ENCODE measurements at regions not wholly inside any gene's neighbourhood (a gene's known extent, or its start where the extent isn't known, plus 50 kb on each side); places are given as distances from the start of the nearest gene placed in this dataset.

DNA sequence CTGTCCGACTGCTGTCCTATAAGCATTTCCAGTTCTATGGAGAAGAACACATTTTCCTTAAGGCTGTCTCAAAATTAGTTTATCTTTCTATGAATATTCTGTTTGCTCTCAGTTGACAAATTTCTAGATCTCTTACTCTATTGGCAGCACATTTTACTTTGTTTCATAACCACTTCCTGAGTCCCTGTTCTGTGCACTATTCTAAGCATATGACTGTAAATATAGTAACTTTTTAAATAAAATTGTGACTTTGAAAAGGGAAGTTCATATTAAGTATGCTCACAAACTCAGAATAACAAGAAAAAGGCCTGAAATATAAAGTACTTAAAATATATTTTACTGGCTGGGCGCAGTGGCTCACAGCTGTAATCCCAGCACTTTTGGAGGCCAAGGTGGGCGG lies 56.5 kb upstream of the HTR2A start:
- ChIA-PET CTCF (no interaction called here), POLR2A (no interaction called here)
- Histone ChIP-seq H3K27ac (ENCODE audit: low read depth, low read length) (no peak overlapping the region), H3K9me3 (ENCODE audit: control insufficient read depth, insufficient read depth, low read length) (no peaks in the 10 kb centered on the region), H3K27me3 (ENCODE audit: control insufficient read depth, insufficient read depth, low read length) (no peaks in the 10 kb centered on the region), H3K4me3 (ENCODE audit: low read depth, low read length) (no peak overlapping the region)
- no peak for TF ChIP-seq CTCF (IDR thresholded peaks at IDR 0.05; ENCODE audit: low read depth, low read length)
- DNase-seq (ENCODE audit: low read depth, low spot score): no peak

DNA sequence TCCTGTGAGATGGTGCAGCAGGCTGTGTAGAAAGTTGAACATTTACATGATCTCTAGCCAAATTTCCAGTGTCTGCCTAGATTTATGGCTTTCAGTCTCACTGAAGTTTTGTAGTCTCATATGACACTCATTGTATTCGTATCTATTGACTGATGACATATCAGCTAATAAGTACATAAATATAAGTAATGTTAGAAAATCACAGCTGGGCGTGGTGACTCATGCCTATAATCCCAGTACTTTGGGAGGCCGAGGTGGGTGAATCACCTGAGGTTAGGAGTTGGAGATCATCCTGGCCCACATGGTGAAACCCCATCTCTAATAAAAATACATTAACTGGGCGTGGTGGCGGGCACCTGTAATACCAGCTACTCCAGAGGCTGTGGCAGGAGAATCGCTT lies 54.7 kb upstream of the HTR2A start:
- Histone ChIP-seq H3K9me3 (ENCODE audit: control insufficient read depth, insufficient read depth, low read length) (no peaks in the 10 kb centered on the region), H3K27ac (ENCODE audit: low read depth, low read length) (no peak overlapping the region), H3K4me3 (ENCODE audit: low read depth, low read length) (no peak overlapping the region), H3K27me3 (ENCODE audit: control insufficient read depth, insufficient read depth, low read length) (no peaks in the 10 kb centered on the region)
- no peak for DNase-seq (ENCODE audit: low read depth, low spot score)
- CTCF ChIA-PET: interaction anchor here (0.7 to 1.3 kb wide), 2 partner anchors 57 to 342 kb away, joined by 3 to 7 read pairs; no protein-coding TSS in a partner anchor
- POLR2A ChIA-PET: no interaction called here
- no peak for TF ChIP-seq CTCF (IDR thresholded peaks at IDR 0.05; ENCODE audit: low read depth, low read length)

- no peaks in the 10 kb centered on the region for H3K9me3 ChIP-seq (ENCODE audit: control insufficient read depth, insufficient read depth, low read length)
- POLR2A ChIA-PET: no interaction called here
- TF ChIP-seq CTCF (IDR thresholded peaks at IDR 0.05; ENCODE audit: low read depth, low read length): no peak
- no peak overlapping the region for H3K4me3 ChIP-seq (ENCODE audit: low read depth, low read length)
- no peak for DNase-seq (ENCODE audit: low read depth, low spot score)
- H3K27ac ChIP-seq (ENCODE audit: low read depth, low read length): no peak overlapping the region
- H3K27me3 ChIP-seq (ENCODE audit: control insufficient read depth, insufficient read depth, low read length): no peaks in the 10 kb centered on the region
- CTCF ChIA-PET: interaction anchor here (1.7 kb wide), 1 partner anchor 55 kb away, joined by 6 read pairs; no protein-coding TSS in a partner anchor
Measured at GRCh38 chr13:46949211-46949610, 52.4 kb upstream of the HTR2A start.

- no peak for TF ChIP-seq CTCF (IDR thresholded peaks at IDR 0.05; ENCODE audit: low read depth, low read length)
- Histone ChIP-seq H3K27me3 (ENCODE audit: control insufficient read depth, insufficient read depth, low read length) (no peaks in the 10 kb centered on the region), H3K27ac (ENCODE audit: low read depth, low read length) (no peak overlapping the region), H3K4me3 (ENCODE audit: low read depth, low read length) (no peak overlapping the region), H3K9me3 (ENCODE audit: control insufficient read depth, insufficient read depth, low read length) (no peaks in the 10 kb centered on the region)
- ChIA-PET POLR2A (no interaction called here), CTCF (interaction anchor here (1.7 kb wide), 1 partner anchor 54 kb away, joined by 6 read pairs; no protein-coding TSS in a partner anchor)
- DNase-seq (ENCODE audit: low read depth, low spot score): no peak
Measured at GRCh38 chr13:46948338-46948737, 51.5 kb upstream of the HTR2A start.

DNA sequence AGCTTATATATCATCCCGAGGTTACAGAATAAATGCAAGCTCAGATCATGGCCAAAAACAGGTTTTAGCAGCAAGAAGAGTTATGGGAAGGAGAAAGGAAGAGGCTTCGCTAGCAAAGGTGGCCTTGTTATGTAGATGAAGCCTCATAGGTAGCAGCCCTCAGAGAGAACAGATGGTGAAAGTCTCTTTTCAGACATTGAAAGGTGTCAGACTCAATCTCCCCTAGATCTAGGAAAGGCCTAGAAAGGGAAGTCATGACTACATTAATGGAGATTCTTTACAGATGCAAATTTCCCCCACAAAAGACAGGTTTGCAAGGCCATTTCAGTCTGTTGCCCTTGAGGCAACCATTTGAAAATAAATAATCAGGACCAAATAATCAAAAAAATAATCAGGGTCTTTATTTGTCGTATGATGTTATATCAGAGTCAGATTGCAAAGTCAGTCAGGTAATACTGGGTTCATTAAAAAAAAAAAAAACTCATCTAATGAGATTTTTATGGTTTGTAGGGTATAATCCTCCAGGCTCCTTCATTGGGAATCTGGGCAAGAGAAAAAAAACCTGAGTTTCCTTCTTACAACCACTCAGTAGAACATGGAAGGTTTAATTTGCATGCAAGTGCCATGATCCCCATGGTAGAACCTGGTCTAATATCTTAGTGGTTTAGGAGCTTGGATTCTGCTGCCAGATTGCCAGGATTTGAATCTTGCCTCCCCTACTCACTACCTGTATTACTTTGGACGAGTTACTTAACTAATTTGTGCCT lies 50.8 kb upstream of the HTR2A start:
- Histone ChIP-seq H3K9me3 (ENCODE audit: control insufficient read depth, insufficient read depth, low read length) (no peaks in the 10 kb centered on the region), H3K27ac (ENCODE audit: low read depth, low read length) (no peak overlapping the region), H3K27me3 (ENCODE audit: control insufficient read depth, insufficient read depth, low read length) (no peaks in the 10 kb centered on the region), H3K4me3 (ENCODE audit: low read depth, low read length) (no peak overlapping the region)
- no peak for TF ChIP-seq CTCF (IDR thresholded peaks at IDR 0.05; ENCODE audit: low read depth, low read length)
- ChIA-PET POLR2A (no interaction called here), CTCF (interaction anchor here (1.7 kb wide), 1 partner anchor 53 kb away, joined by 6 read pairs; no protein-coding TSS in a partner anchor)
- no peak for DNase-seq (ENCODE audit: low read depth, low spot score)

Data from AG04450 (cell line).